Loucy (cell line): ENCODE measurements at regions not wholly inside any gene's neighbourhood (a gene's known extent, or its start where the extent isn't known, plus 50 kb on each side); places are given as distances from the start of the nearest gene placed in this dataset.

Experiments used
- H2AFZ ChIP-seq: fragments of 200-600 bp; sonication (generic); 2 replicates; pipeline ENCODE4 v1.6.0; 2016; ENCODE audit warnings: antibody characterized with exemption, mild to moderate bottlenecking, low read length, moderate library complexity
- H3F3A ChIP-seq: fragments of 200-600 bp; 2 replicates; pipeline ENCODE4 v1.6.0; 2016; ENCODE audit warnings: antibody characterized with exemption, low read depth, mild to moderate bottlenecking
- H3K27me3 ChIP-seq: fragments of 200-600 bp; sonication (generic); 2 replicates; pipeline ENCODE4 v1.6.1; 2014; ENCODE audit warnings: low read length, mild to moderate bottlenecking; ENCODE audit not compliant: insufficient read depth, poor library complexity, severe bottlenecking
- H3K36me3 ChIP-seq: fragments of 200-600 bp; sonication (generic); 2 replicates; pipeline ENCODE4 v1.6.1; 2016; ENCODE audit warnings: low read length; ENCODE audit not compliant: insufficient read depth
- H3K4me1 ChIP-seq: fragments of 200-600 bp; sonication (generic); 2 replicates; pipeline ENCODE4 v1.5.1; 2014; ENCODE audit warnings: low read length, mild to moderate bottlenecking; ENCODE audit not compliant: insufficient read depth, poor library complexity, severe bottlenecking
- H3K4me2 ChIP-seq: fragments of 200-600 bp; sonication (generic); 2 replicates; pipeline ENCODE4 v1.6.0; 2014; ENCODE audit warnings: antibody characterized with exemption, low read length, low read depth, mild to moderate bottlenecking; ENCODE audit not compliant: poor library complexity, severe bottlenecking
- H3K4me3 ChIP-seq: fragments of 200-600 bp; sonication (generic); 2 replicates; pipeline ENCODE4 v1.5.1; 2014; ENCODE audit warnings: low read length, mild to moderate bottlenecking, mixed read lengths; ENCODE audit not compliant: poor library complexity, severe bottlenecking
- H3K79me2 ChIP-seq: fragments of 200-600 bp; sonication (generic); 2 replicates; pipeline ENCODE4 v1.6.1; 2014; ENCODE audit warnings: low read length; ENCODE audit not compliant: insufficient read depth
- H3K9ac ChIP-seq: fragments of 200-600 bp; sonication (generic); 2 replicates; pipeline ENCODE4 v1.6.0; 2014; ENCODE audit warnings: mild to moderate bottlenecking, low read depth, low read length, moderate library complexity; ENCODE audit not compliant: poor library complexity, severe bottlenecking
- H3K9me2 ChIP-seq: fragments of 200-600 bp; sonication (generic); replicated peaks from 2 replicates; pipeline ENCODE4 v1.6.1; 2016; ENCODE audit warnings: low read depth, low read length, mixed read lengths
- H3K9me3 ChIP-seq: fragments of 200-600 bp; sonication (generic); 2 replicates; pipeline ENCODE4 v1.6.1; 2014; ENCODE audit warnings: mild to moderate bottlenecking, antibody characterized with exemption, low read length, low read depth; ENCODE audit not compliant: insufficient read depth
- H4K20me1 ChIP-seq: fragments of 200-600 bp; sonication (generic); 2 replicates; pipeline ENCODE4 v1.6.0; 2014; ENCODE audit warnings: antibody characterized with exemption, low read length, mild to moderate bottlenecking; ENCODE audit not compliant: insufficient read depth, poor library complexity, severe bottlenecking
- EZH2phosphoT487 ChIP-seq: fragments of 200-600 bp; IDR thresholded peaks from 2 replicates; pipeline ENCODE4 v1.6.1; 2018; ENCODE audit warnings: antibody characterized with exemption, mild to moderate bottlenecking, moderate library complexity, borderline replicate concordance
- TF ChIP-seq, protein P1 (sequence below): fragments of 200-600 bp; sonication (generic); conservative IDR thresholded peaks from 2 replicates; pipeline ENCODE4 v1.5.1; 2014; ENCODE audit warnings: mild to moderate bottlenecking, antibody characterized with exemption, low read length

DNA sequence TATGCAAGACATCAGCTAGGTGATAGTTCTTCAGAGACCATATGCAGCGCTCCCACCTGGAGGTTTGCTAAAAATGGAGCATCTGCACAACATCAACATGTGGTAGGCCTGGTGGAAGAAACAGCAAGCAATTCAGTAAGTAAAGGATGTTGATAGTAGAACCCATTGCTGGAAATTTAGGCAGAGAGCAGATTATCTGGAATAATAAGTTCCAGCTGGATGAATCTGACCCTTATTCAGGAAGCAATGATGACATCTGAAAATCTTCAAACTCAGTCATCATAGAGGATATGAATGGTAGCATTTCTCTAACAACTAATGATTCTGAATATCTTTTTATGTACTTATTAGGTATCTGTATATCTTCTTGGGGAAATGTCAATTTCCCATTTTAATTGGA lies 225.2 kb upstream of the ANO3 start:
- Histone ChIP-seq H2AFZ (no peak overlapping the region), H3K36me3 (no peaks in the 10 kb centered on the region), H3K4me2 (no peak overlapping the region)

GRCh38 chr11:26109658-26110368 lies 222.1 kb upstream of the ANO3 start:
- Histone ChIP-seq H3K9me2 (no peaks in the 10 kb centered on the region), H2AFZ (no peak overlapping the region), H3F3A (no peaks in the 10 kb centered on the region), H3K4me2 (no peak overlapping the region), H3K79me2 (no peaks in the 10 kb centered on the region), H3K9me3 (no peaks in the 10 kb centered on the region), H3K27me3 (no peaks in the 10 kb centered on the region), H3K9ac (no peak overlapping the region), H3K4me1 (no peaks in the 10 kb centered on the region), H3K4me3 (no peak overlapping the region), H3K36me3 (no peaks in the 10 kb centered on the region), H4K20me1 (no peaks in the 10 kb centered on the region)
- TF ChIP-seq, protein P1, sequence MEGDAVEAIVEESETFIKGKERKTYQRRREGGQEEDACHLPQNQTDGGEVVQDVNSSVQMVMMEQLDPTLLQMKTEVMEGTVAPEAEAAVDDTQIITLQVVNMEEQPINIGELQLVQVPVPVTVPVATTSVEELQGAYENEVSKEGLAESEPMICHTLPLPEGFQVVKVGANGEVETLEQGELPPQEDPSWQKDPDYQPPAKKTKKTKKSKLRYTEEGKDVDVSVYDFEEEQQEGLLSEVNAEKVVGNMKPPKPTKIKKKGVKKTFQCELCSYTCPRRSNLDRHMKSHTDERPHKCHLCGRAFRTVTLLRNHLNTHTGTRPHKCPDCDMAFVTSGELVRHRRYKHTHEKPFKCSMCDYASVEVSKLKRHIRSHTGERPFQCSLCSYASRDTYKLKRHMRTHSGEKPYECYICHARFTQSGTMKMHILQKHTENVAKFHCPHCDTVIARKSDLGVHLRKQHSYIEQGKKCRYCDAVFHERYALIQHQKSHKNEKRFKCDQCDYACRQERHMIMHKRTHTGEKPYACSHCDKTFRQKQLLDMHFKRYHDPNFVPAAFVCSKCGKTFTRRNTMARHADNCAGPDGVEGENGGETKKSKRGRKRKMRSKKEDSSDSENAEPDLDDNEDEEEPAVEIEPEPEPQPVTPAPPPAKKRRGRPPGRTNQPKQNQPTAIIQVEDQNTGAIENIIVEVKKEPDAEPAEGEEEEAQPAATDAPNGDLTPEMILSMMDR: no peak
- TF ChIP-seq EZH2phosphoT487: no peak

More for the DNA sequence above, 225.2 kb upstream of the ANO3 start:
- Histone ChIP-seq H3K27me3 (no peaks in the 10 kb centered on the region), H3K9ac (no peak overlapping the region), H4K20me1 (no peaks in the 10 kb centered on the region), H3K79me2 (no peaks in the 10 kb centered on the region), H3K9me3 (no peaks in the 10 kb centered on the region), H3K4me3 (no peak overlapping the region), H3K4me1 (no peaks in the 10 kb centered on the region), H3F3A (no peaks in the 10 kb centered on the region), H3K9me2 (no peaks in the 10 kb centered on the region)
- no peak for TF ChIP-seq EZH2phosphoT487
- TF ChIP-seq, protein P1: no peak

DNA sequence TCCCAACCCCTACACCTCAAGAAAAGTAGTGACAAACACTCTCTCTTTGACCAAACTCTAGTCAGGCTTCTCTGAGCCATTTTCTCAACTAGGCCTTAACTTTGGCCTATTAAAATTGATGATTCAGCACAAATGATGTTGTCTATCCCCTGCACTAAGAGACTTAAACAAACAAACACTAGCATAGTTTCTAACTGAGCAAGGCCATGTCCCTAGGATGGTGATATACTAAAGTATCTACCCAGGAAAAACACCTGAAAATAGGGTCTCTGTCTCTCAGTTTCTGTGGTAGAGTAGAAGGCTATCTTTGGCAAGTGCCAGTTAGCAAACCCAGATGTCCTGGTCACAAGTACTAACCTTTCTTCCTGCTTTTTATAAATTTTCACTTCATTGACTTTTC lies 219.7 kb upstream of the ANO3 start:
- H2AFZ ChIP-seq: no peak overlapping the region
- H3K9me2 ChIP-seq: no peaks in the 10 kb centered on the region
- no peaks in the 10 kb centered on the region for H3F3A ChIP-seq
- TF ChIP-seq, protein P1: no peak
- no peak for TF ChIP-seq EZH2phosphoT487
- H3K9ac ChIP-seq: no peak overlapping the region
- no peaks in the 10 kb centered on the region for H4K20me1 ChIP-seq
- no peaks in the 10 kb centered on the region for H3K27me3 ChIP-seq
- no peak overlapping the region for H3K4me3 ChIP-seq
- no peak overlapping the region for H3K4me2 ChIP-seq
- H3K4me1 ChIP-seq: no peaks in the 10 kb centered on the region
- H3K79me2 ChIP-seq: no peaks in the 10 kb centered on the region
- no peaks in the 10 kb centered on the region for H3K9me3 ChIP-seq
- no peaks in the 10 kb centered on the region for H3K36me3 ChIP-seq
